ENCODE measurements at regions not wholly inside any gene's neighbourhood (a gene's known extent, or its start where the extent isn't known, plus 50 kb on each side); places are given as distances from the start of the nearest gene placed in this dataset.

DNA sequence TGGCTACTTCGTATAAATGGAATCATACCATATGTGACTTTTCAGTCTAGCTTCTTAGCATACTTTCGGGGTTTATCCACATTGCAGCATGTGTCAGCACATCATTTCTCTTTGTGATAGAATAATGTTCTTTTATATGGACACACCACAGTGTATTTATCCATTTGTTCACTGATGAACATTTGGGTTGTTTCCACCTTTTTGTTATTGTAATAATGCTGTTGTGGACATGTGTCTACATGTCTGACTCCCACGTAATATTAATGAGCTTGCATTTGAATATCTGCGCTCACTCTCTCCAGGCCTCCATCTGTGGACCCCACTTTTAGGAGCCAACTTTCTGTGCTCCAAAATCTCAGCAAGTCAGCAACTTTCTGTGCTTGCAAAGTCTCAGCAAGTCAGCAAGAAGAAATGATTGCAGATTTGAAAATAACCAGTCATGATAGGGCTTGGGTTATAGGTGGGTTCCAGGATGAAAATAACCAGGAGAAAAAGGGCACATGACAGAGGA lies 53.9 kb upstream of the GALNT18 start:
- H3K9me3 ChIP-seq = no peaks in the 10 kb centered on the region
- intact Hi-C loops (cut with DNase I) = no loop called here
- H3K36me3 ChIP-seq = no peaks in the 10 kb centered on the region
- no peaks in the 10 kb centered on the region for H3K4me1 ChIP-seq
- no peak overlapping the region for H3K4me3 ChIP-seq
- H3K27me3 ChIP-seq = peaks cover 0 to 5% (median 0%) of the 10 kb centered on the region in 4 donors
- no peak for DNase-seq
- 39 to 52% methylated on average over 4 of the region's 4 CpGs for WGBS, 2 donors
- no peak overlapping the region for H3K27ac ChIP-seq
- TF ChIP-seq, protein P1, sequence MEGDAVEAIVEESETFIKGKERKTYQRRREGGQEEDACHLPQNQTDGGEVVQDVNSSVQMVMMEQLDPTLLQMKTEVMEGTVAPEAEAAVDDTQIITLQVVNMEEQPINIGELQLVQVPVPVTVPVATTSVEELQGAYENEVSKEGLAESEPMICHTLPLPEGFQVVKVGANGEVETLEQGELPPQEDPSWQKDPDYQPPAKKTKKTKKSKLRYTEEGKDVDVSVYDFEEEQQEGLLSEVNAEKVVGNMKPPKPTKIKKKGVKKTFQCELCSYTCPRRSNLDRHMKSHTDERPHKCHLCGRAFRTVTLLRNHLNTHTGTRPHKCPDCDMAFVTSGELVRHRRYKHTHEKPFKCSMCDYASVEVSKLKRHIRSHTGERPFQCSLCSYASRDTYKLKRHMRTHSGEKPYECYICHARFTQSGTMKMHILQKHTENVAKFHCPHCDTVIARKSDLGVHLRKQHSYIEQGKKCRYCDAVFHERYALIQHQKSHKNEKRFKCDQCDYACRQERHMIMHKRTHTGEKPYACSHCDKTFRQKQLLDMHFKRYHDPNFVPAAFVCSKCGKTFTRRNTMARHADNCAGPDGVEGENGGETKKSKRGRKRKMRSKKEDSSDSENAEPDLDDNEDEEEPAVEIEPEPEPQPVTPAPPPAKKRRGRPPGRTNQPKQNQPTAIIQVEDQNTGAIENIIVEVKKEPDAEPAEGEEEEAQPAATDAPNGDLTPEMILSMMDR (IDR thresholded peaks at IDR 0.05) = no peak
- no peak for TF ChIP-seq POLR2A (IDR thresholded peaks at IDR 0.05)

GRCh38 chr11:11672789-11673188 lies 51.0 kb upstream of the GALNT18 start:
- DNase-seq = no peak
- Histone ChIP-seq H3K27me3 (peaks cover 0 to 15% (median 0%) of the 10 kb centered on the region in 4 donors), H3K36me3 (no peaks in the 10 kb centered on the region), H3K9me3 (no peaks in the 10 kb centered on the region), H3K27ac (no peak overlapping the region), H3K4me3 (no peak overlapping the region), H3K4me1 (peaks cover 0 to 8% (median 0%) of the 10 kb centered on the region in 3 donors)
- intact Hi-C loops (cut with DNase I) = no loop called here
- TF ChIP-seq POLR2A (IDR thresholded peaks at IDR 0.05) = no peak
- TF ChIP-seq, protein P1 (IDR thresholded peaks at IDR 0.05) = no peak
- 44 to 57% methylated on average over 5 to 8 of the region's 8 CpGs for WGBS, 2 donors

- Histone ChIP-seq H3K27me3 (peaks cover 0 to 15% (median 0%) of the 10 kb centered on the region in 4 donors), H3K27ac (no peak overlapping the region), H3K9me3 (no peaks in the 10 kb centered on the region), H3K4me3 (no peak overlapping the region), H3K4me1 (peaks cover 0 to 8% (median 0%) of the 10 kb centered on the region in 3 donors), H3K36me3 (no peaks in the 10 kb centered on the region)
- intact Hi-C loops (cut with DNase I) = no loop called here
- TF ChIP-seq, protein P1 (IDR thresholded peaks at IDR 0.05) = no peak
- TF ChIP-seq POLR2A (IDR thresholded peaks at IDR 0.05) = no peak
- no peak for DNase-seq
- WGBS, 2 donors = 93% methylated on average over 2 of the region's 3 CpGs; no CpG with 5 or more reads in 1 of the 2 donors
Measured at GRCh38 chr11:11672101-11672500, 50.3 kb upstream of the GALNT18 start.

Small RNA genes in the stretch of these regions (small RNA-seq; reads per million reads assigned to genes)
- 0 reads per million in 4 donors for gene MIR8070

Data from esophagus squamous epithelium (tissue), 5 donors.